Body of pancreas (tissue), 4 donors: ENCODE measurements at regions not wholly inside any gene's neighbourhood (a gene's known extent, or its start where the extent isn't known, plus 50 kb on each side); places are given as distances from the start of the nearest gene placed in this dataset.

Experiments
- ATAC-seq: fragments of 150-250 bp; one replicate; pipeline ENCODE4 v1.9.1; 2016
- DNase-seq, 4 donors: peaks; one replicate each; pipeline ENCODE4 v3.0.0-alpha.2; 2019
- H3K27ac ChIP-seq, 4 donors: fragments of 200-600 bp; sonication (generic); 1 replicate in 3 of 4; 2 replicates in 1 of 4; pipeline versions ENCODE4 v1.5.1 to v1.6.1; 2016 to 2019; ENCODE audit warnings: mild to moderate bottlenecking in 1 of 4, mixed read lengths in 1 of 4, moderate library complexity in 1 of 4
- H3K27me3 ChIP-seq, 2 donors: fragments of 200-600 bp; sonication (generic); one replicate each; pipeline ENCODE4 v1.6.0; 2016; ENCODE audit warnings: mild to moderate bottlenecking in 1 of 2
- H3K36me3 ChIP-seq, 2 donors: fragments of 200-600 bp; sonication (generic); replicated peaks in 1 of 2; 2 replicates each; pipeline ENCODE4 v1.5.1; 2016; ENCODE audit warnings: low read depth in 2 of 2; ENCODE audit not compliant: insufficient read depth in 1 of 2
- H3K4me1 ChIP-seq: fragments of 200-600 bp; sonication (generic); one replicate; pipeline ENCODE4 v1.6.0; 2016
- H3K4me3 ChIP-seq, 2 donors: fragments of 200-600 bp; sonication (generic); 1 replicate in 1 of 2; 2 replicates in 1 of 2; pipeline ENCODE4 v1.5.1; 2016 to 2019
- H3K9me3 ChIP-seq, 3 donors: fragments of 200-600 bp; sonication (generic); 1 replicate in 2 of 3; 2 replicates in 1 of 3; pipeline ENCODE4 v1.5.1; 2016
- CTCF ChIP-seq, 7 experiments: fragments of 450-650 bp in 4 of 7; fragments of 200-600 bp in 3 of 7; sonication (generic) in 3 of 7; IDR thresholded peaks; one replicate each; pipeline ENCODE4 v1.5.1; 2016 to 2019; ENCODE audit warnings: antibody characterized with exemption in 7 of 7
- POLR2A ChIP-seq, 3 donors: fragments of 450-650 bp; IDR thresholded peaks; one replicate each; pipeline ENCODE4 v1.6.1; 2016; ENCODE audit warnings: antibody characterized with exemption in 3 of 3, mild to moderate bottlenecking in 2 of 3
- WGBS, 2 donors: methylation state at CpG; one replicate each; pipeline ENCODE4 v1.1.5; 2017; 5-methylcytosine and 5-hydroxymethylcytosine counted together
- intact Hi-C: fragments of 100-400 bp; cut with DNase I; formaldehyde crosslinking; loops from one replicate; pipeline ENCODE4 v1.15.1; 2023

- ATAC-seq (no peak), DNase-seq (no peak)
- Histone ChIP-seq H3K4me1 (no peaks in the 10 kb centered on the region), H3K27me3 (no peaks in the 10 kb centered on the region), H3K4me3 (no peak overlapping the region), H3K9me3 (no peaks in the 10 kb centered on the region), H3K36me3 (no peaks in the 10 kb centered on the region), H3K27ac (no peak overlapping the region)
- WGBS, 2 donors = 76 to 91% methylated on average over 1 of the region's 1 CpG
- intact Hi-C loops = no loop called here
- TF ChIP-seq CTCF (IDR thresholded peaks at IDR 0.05) (no peak), POLR2A (IDR thresholded peaks at IDR 0.05) (no peak)
Measured at GRCh38 chr3:82494977-82495489, 733.6 kb upstream of the GBE1 start.

- no peak overlapping the region for H3K4me3 ChIP-seq
- intact Hi-C loops = no loop called here
- no peaks in the 10 kb centered on the region for H3K9me3 ChIP-seq
- 87 to 91% methylated on average over 2 of the region's 2 CpGs for WGBS, 2 donors
- ATAC-seq = no peak
- H3K4me1 ChIP-seq = no peaks in the 10 kb centered on the region
- DNase-seq = no peak
- no peaks in the 10 kb centered on the region for H3K27me3 ChIP-seq
- TF ChIP-seq CTCF (IDR thresholded peaks at IDR 0.05) = no peak
- H3K27ac ChIP-seq = no peak overlapping the region
- no peaks in the 10 kb centered on the region for H3K36me3 ChIP-seq
Measured at GRCh38 chr3:82493858-82494257, 732.4 kb upstream of the GBE1 start.

GRCh38 chr3:82475306-82475705 lies 713.9 kb upstream of the GBE1 start:
- Histone ChIP-seq H3K4me1 (no peaks in the 10 kb centered on the region), H3K27me3 (no peaks in the 10 kb centered on the region), H3K36me3 (no peaks in the 10 kb centered on the region), H3K27ac (no peak overlapping the region), H3K9me3 (no peaks in the 10 kb centered on the region), H3K4me3 (no peak overlapping the region)
- intact Hi-C loops = no loop called here
- no peak for TF ChIP-seq POLR2A (IDR thresholded peaks at IDR 0.05)
- TF ChIP-seq CTCF (IDR thresholded peaks at IDR 0.05) = no peak
- DNase-seq (no peak), ATAC-seq (no peak)
- WGBS, 2 donors = 85 to 88% methylated on average over 1 of the region's 1 CpG

GRCh38 chr3:82474711-82475110 lies 713.3 kb upstream of the GBE1 start:
- no peak for TF ChIP-seq CTCF (IDR thresholded peaks at IDR 0.05)
- TF ChIP-seq POLR2A (IDR thresholded peaks at IDR 0.05) = no peak
- Histone ChIP-seq H3K4me3 (no peak overlapping the region), H3K4me1 (no peaks in the 10 kb centered on the region), H3K36me3 (no peaks in the 10 kb centered on the region), H3K9me3 (no peaks in the 10 kb centered on the region), H3K27ac (no peak overlapping the region), H3K27me3 (no peaks in the 10 kb centered on the region)
- intact Hi-C loops = no loop called here
- ATAC-seq (no peak), DNase-seq (no peak)

GRCh38 chr3:82473864-82474541 lies 712.6 kb upstream of the GBE1 start:
- H3K4me1 ChIP-seq = no peaks in the 10 kb centered on the region
- TF ChIP-seq POLR2A (IDR thresholded peaks at IDR 0.05) (no peak), CTCF (IDR thresholded peaks at IDR 0.05) (no peak)
- intact Hi-C loops = no loop called here
- ATAC-seq (no peak), DNase-seq (no peak)
- H3K9me3 ChIP-seq = no peaks in the 10 kb centered on the region
- no peak overlapping the region for H3K27ac ChIP-seq
- H3K36me3 ChIP-seq = no peaks in the 10 kb centered on the region
- H3K27me3 ChIP-seq = no peaks in the 10 kb centered on the region
- no peak overlapping the region for H3K4me3 ChIP-seq
